GM18499 (cell line): ENCODE measurements at regions not wholly inside any gene's neighbourhood (a gene's known extent, or its start where the extent isn't known, plus 50 kb on each side); places are given as distances from the start of the nearest gene placed in this dataset.
"Not testable (repeated sequence)": the region's sequence is repeated elsewhere in the genome, so short reads cannot be mapped to it uniquely, and the experiment has no call there.

Source experiments
- ATAC-seq: cut with Tn5 transposase; IDR thresholded peaks from one replicate; pipeline ENCODE4 v1.9.1; 2021; ENCODE audit warnings: moderate number of reproducible peaks; ENCODE audit not compliant: insufficient read depth, unreplicated experiment

GRCh38 chr2:122085672-122086071 lies 330.2 kb downstream of the TSN start:
- ATAC-seq = not testable (repeated sequence)

DNA sequence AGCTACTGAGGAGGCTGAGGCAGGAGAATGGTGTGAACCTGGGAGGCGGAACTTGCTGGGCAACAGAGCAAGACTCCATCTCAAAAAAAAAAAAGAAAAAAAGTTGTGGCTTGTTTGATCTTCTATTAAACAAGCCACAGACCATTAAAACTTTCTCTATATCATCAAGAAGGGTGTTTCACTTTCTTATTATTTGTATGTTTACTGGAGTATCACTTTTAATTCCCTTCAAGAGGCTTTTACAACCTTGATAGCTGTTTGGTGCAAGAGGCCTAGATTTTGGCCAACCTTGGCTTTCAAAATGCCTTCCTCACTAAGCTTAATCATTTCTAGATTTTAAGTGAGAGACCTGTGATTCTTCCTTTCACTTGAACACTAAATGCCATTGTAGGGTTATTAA lies 339.1 kb downstream of the TSN start:
- ATAC-seq = no peak

DNA sequence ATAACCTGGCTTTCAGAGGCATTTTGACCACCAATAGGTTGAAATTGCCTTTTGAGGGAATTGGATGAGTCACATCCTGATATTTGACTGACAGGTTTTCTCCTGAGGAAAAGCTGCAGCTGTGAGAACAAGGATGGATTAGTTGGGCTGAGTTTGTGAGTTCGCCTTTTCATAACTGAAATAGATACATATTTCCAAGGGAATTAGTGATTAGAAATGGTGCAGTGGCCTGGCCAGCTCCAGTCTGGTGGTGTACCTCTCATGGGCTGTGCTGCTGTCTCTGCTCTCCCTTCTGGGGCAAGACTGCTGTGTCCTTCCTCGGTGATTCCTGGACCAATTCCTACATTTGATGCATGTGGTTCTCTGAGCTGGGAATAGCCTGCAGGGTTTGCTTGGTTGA lies 341.3 kb downstream of the TSN start:
- no peak for ATAC-seq

- ATAC-seq = no peak
These were observed 342.9 kb downstream of the TSN start for GRCh38 chr2:122098306-122098705.

- ATAC-seq = no peak
These were observed 344.9 kb downstream of the TSN start for GRCh38 chr2:122100346-122100745.

DNA sequence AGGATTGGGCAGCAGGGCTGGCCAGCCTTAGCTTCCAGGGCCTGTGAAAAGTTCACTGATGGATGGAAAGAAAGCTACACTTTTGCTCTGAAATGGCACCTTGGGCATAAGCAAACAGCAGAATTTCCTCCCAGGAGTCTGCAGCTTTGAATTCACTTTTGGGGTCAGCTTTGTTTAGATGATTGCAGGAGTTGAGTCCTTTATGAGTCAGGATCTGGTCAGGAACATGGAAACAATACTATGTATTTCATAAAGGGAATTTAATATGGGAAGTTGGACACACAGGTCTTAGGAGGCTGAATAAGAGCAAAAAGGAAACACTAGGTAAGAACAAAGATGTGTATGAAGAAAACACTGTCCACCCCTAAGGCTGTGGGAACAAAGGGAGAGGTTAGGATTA lies 345.3 kb downstream of the TSN start:
- no peak for ATAC-seq

DNA sequence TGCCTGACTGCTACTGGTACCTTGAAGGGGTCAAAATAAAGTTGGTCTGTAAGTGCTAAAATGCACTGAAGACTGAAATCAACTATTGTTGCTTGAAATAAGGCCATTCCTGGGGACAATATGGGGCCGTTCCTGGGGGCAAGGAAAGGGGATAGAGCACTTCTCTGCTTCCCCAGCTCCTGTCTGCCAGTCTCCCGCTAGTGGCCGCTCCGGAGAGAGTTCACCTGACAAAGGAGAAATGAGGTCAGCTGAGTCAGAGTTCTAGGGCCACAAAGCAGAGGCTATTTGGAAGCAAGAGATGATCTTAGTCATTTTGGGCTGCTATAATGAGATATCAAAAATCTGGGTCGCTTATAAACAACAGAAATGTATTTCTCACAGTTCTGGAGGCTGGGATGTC lies 345.9 kb downstream of the TSN start:
- no peak for ATAC-seq

GRCh38 chr2:122105171-122105876 lies 349.9 kb downstream of the TSN start:
- no peak for ATAC-seq

GRCh38 chr2:122105877-122106206 lies 350.4 kb downstream of the TSN start:
- ATAC-seq = no peak

DNA sequence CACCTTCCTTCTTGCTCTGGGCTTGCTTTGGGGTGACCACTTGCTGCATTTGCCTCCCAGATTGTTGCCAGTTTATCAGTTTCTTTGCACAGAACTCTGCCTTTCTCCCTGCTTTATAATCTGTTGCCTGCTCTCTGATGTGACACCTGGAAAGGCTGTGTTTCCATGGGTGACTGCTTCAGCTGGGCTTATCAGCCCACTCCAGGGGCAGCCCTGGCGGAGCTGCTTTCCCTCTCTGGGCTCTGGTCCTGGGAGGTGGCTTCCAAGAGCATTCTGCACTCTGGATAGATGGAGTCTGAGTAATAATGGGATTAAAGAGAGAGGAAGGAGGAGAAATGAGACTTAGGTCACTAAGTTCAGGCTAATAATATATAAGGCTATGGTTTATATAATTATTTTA lies 352.7 kb downstream of the TSN start:
- ATAC-seq = no peak

DNA sequence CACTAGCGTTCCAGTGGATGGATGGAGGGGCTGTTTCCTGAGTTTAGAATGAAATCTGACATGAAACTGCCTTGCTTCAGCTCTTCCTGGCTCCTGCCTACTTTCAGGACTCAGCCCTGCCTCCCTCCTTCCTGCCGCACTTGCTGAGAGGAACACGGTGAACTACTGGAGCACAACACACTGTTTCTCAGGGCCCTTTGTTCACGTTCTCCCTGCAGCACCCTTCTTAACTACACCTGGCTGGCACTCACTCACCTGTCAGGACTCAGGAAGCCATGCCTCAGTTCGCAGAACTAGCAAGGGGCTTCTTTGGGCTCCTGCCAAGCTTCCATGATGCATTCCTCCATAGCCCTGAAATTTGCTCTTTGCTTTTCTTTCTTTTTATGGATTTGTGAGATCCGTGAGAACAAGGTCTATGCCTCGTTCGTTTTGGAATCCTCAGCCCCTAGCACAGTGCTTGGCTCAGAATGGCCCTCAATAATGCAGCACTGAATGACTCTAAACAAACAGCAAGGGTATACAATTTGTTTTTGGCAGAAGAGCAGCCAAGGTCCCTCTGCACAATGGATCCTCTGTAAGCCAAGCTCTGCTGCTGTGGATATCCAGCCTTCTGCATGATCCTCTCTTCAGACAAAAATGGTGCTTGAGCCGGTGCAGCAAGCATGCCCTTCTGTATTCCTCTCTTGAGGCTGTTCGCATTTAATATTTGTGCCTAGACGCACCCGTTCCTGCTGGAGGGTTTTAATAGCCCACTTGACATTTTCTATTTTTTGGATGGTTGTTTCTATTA lies 357.0 kb downstream of the TSN start:
- ATAC-seq = no peak

- ATAC-seq = no peak
These were observed 359.0 kb downstream of the TSN start for GRCh38 chr2:122114421-122114820.

GRCh38 chr2:122117371-122117770 lies 361.9 kb downstream of the TSN start:
- ATAC-seq = no peak

DNA sequence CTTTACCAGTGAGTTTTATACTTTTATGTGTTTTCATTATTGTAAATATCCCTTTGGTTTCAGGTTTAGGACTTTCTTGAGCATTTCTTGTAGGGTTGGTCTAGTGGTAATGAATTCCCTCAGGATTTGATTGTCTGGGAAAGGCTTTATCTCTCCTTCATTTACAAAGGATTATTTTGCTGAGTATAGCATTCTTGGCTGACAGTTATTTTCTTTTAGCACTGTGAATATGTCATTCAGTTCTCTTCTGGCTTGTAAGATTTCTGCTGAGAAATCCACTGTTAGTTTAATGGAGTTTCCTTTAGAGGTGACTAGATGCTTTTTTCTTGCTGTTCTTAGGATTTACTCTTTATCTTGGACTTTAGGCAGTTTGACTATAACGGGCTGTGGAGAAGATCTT lies 373.9 kb downstream of the TSN start:
- ATAC-seq = no peak

- ATAC-seq = no peak
These were observed 376.8 kb downstream of the TSN start for GRCh38 chr2:122132147-122132691.

DNA sequence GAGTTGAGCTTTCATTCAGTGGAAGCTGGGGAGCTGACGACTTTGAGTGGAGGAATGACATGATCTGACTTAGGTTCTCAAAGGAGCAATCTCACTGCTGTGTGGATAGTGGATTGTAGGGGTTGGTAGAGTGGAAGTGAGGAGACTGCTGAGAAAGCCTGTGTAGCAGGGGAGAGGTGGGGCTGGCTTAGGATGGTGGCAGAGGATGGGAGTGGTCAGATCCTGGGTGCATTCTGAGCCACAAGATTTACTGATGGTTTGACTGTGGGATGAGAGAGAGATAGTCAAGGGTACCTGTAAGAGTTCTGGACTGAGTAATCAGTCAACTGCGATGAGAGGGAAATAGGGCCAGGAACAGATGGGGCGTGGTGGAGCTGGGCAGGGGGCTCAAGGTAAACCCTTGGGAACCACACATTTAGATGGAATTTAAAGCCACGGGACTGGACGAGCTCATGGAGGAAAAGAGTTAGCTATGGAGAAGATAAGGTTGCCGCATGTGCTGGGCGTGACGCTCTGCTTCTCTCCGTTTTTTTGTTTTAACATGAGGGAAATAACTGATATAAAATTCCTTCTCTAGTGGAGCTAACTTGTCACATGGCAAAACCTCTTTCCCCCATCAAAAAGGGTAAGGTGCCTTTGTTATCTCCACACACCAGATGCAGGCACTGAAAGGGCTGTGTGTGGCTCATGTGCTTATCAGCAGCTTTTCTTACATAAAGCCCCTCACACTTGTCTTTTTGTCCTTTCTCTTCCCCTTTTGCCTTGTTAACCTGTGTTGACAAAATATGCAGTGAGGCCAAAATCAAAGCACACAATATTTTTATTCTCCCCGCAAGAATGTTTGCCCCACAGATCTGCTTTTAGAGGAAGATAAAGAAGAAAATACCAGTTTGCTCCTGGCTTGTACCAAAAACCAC lies 379.8 kb downstream of the TSN start:
- no peak for ATAC-seq

DNA sequence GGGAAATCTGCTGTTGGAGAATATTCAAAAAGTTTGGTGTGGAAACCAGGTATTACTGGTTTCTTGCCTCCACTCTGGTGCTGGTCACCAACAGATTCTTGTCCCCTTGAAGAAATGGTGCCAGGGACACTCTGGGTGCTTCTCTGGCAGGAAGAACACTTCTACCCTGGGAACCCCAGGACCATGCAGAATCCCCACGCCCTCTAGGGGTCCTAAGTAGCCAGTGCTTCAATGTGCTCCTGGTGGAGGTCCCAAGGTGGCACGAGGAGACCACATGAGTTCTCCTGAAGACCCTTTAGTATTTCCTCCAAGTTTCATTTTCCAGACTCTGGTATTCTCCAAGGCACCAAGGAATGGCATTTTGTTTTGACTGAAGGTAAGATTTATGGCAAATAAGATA lies 380.6 kb downstream of the TSN start:
- ATAC-seq = no peak

- ATAC-seq = no peak
These were observed 383.1 kb downstream of the TSN start for GRCh38 chr2:122138561-122138960.

GRCh38 chr2:122139739-122140420 lies 384.4 kb downstream of the TSN start:
- ATAC-seq = no peak

DNA sequence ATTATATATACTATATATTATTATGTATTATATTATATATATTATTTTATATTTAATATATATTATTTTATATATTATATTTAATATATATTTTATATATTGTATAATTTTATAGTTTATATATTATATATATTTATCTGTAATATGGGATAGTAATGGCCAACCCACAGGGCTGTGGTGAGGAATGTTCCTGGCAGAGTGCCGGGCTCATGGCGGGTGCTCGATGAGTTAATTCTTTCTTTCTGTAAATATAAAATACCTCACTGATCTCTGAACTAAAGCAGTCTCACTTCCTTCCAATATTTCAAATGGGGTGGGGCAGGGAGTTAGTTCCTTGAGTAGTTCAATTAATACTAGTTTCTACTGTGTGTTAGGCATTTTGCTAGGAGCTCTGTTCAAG lies 389.4 kb downstream of the TSN start:
- no peak for ATAC-seq
